ENCODE measurements at regions not wholly inside any gene's neighbourhood (a gene's known extent, or its start where the extent isn't known, plus 50 kb on each side); places are given as distances from the start of the nearest gene placed in this dataset.

- no peak overlapping the region for H4K8ac ChIP-seq (ENCODE audit: low read depth in 2 of 2, low read length in 2 of 2)
- H3K9me1 ChIP-seq (ENCODE audit: insufficient read depth, low read length): no peaks in the 10 kb centered on the region
- no peak overlapping the region for H3K27ac ChIP-seq (ENCODE audit: insufficient read depth, low read length)
- DNase-seq (no peak), ATAC-seq (ENCODE audit: low read depth) (no peak)
- H2AK5ac ChIP-seq (ENCODE audit: low read depth, low read length): no peak overlapping the region
- no TSS peak for BruUV-seq (replicated peaks)
- in situ Hi-C loops (cut with MboI; ENCODE audit: low sequenced_read_pairs): no loop called here
- H3K4me3 ChIP-seq (ENCODE audit: insufficient read depth, low read depth, low read length): no peak overlapping the region
- no peak overlapping the region for H2AK9ac ChIP-seq (replicated peaks; ENCODE audit: low read depth, low read length, poor library complexity)
- H3K36me3 ChIP-seq (ENCODE audit: control insufficient read depth, insufficient read depth, low read length): no peaks in the 10 kb centered on the region
- H2BK120ac ChIP-seq (ENCODE audit: low read depth, low read length): no peak overlapping the region
- H4K20me1 ChIP-seq (ENCODE audit: insufficient read depth, low read length): no peaks in the 10 kb centered on the region
- H3K9ac ChIP-seq (ENCODE audit: low read depth, low read length): no peak overlapping the region
- no peaks in the 10 kb centered on the region for H3K4me1 ChIP-seq (ENCODE audit: control insufficient read depth, insufficient read depth, low read length)
- H3K27me3 ChIP-seq (ENCODE audit: control insufficient read depth, insufficient read depth, low read length): no peaks in the 10 kb centered on the region
- no peak overlapping the region for H3K4ac ChIP-seq (ENCODE audit: low read depth, low read length)
- no peak overlapping the region for H2BK15ac ChIP-seq (ENCODE audit: low read depth, low read length)
- no CpG with 5 or more reads among the region's 3 CpGs for WGBS, 2 experiments (ENCODE audit: extremely low coverage in 2 of 2, insufficient read length in 1 of 2)
- no peak overlapping the region for H4K5ac ChIP-seq (ENCODE audit: low read depth, low read length)
- H2AFZ ChIP-seq (replicated peaks; ENCODE audit: low read length, poor library complexity): no peak overlapping the region
- H3K23ac ChIP-seq (ENCODE audit: low read depth, low read length): no peak overlapping the region
- intact Hi-C loops (cut with micrococcal nuclease): no loop called here
- dilution Hi-C loops (cut with HindIII; ENCODE audit: low sequenced_read_pairs, unreplicated experiment): no loop called here
- H3K79me1 ChIP-seq (ENCODE audit: low read depth in 1 of 2, low read length in 2 of 2): no peaks in the 10 kb centered on the region
- no peak overlapping the region for H2BK20ac ChIP-seq (ENCODE audit: low read depth, low read length)
- no peak overlapping the region for H2BK5ac ChIP-seq (ENCODE audit: low read depth, low read length, poor library complexity, severe bottlenecking)
- no peak overlapping the region for H3K18ac ChIP-seq (ENCODE audit: low read depth, low read length)
- ChIA-PET POLR2A (ENCODE audit: unreplicated experiment) (no interaction called here), CTCF (no interaction called here)
- no peak overlapping the region for H3K14ac ChIP-seq (replicated peaks; ENCODE audit: low read depth, low read length)
- no peak for TF ChIP-seq MXI1 (IDR thresholded peaks at IDR 0.05; ENCODE audit: borderline replicate concordance, low read depth, low read length)
- TF ChIP-seq CEBPB (IDR thresholded peaks at IDR 0.05; ENCODE audit: low read depth, low read length): no peak
- TF ChIP-seq ELK1 (IDR thresholded peaks at IDR 0.05; ENCODE audit: borderline replicate concordance, low read depth, low read length): no peak
- TF ChIP-seq RFX5 (IDR thresholded peaks at IDR 0.05; ENCODE audit: low read depth, low read length): no peak
- TF ChIP-seq USF2 (IDR thresholded peaks at IDR 0.05; ENCODE audit: low read depth, low read length): no peak
- no peak for TF ChIP-seq RAD21 (IDR thresholded peaks at IDR 0.05; ENCODE audit: low read length)
- no peak for TF ChIP-seq MAFK (IDR thresholded peaks at IDR 0.05; ENCODE audit: low read depth, low read length)
- no peak for TF ChIP-seq RCOR1 (IDR thresholded peaks at IDR 0.05; ENCODE audit: insufficient replicate concordance, low read length)
- TF ChIP-seq, protein P1, sequence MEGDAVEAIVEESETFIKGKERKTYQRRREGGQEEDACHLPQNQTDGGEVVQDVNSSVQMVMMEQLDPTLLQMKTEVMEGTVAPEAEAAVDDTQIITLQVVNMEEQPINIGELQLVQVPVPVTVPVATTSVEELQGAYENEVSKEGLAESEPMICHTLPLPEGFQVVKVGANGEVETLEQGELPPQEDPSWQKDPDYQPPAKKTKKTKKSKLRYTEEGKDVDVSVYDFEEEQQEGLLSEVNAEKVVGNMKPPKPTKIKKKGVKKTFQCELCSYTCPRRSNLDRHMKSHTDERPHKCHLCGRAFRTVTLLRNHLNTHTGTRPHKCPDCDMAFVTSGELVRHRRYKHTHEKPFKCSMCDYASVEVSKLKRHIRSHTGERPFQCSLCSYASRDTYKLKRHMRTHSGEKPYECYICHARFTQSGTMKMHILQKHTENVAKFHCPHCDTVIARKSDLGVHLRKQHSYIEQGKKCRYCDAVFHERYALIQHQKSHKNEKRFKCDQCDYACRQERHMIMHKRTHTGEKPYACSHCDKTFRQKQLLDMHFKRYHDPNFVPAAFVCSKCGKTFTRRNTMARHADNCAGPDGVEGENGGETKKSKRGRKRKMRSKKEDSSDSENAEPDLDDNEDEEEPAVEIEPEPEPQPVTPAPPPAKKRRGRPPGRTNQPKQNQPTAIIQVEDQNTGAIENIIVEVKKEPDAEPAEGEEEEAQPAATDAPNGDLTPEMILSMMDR (conservative IDR thresholded peaks at IDR 0.05; ENCODE audit: low read depth, low read length): no peak
- TF ChIP-seq POLR2A (IDR thresholded peaks at IDR 0.05; ENCODE audit: low read depth, low read length): no peak
- no peak for TF ChIP-seq MAZ (IDR thresholded peaks at IDR 0.05; ENCODE audit: borderline replicate concordance, low read depth, low read length)
- TF ChIP-seq BHLHE40 (IDR thresholded peaks at IDR 0.05; ENCODE audit: low read depth, low read length): no peak
- no peak for TF ChIP-seq FOS (IDR thresholded peaks at IDR 0.05; ENCODE audit: low read depth, low read length)
- TF ChIP-seq SMC3 (IDR thresholded peaks at IDR 0.05; ENCODE audit: low read depth, low read length): no peak
- TF ChIP-seq CHD1 (IDR thresholded peaks at IDR 0.05; ENCODE audit: low read depth, low read length): no peak
- no peak for TF ChIP-seq NFE2L2 (IDR thresholded peaks at IDR 0.05; ENCODE audit: low read depth, low read length)
- no peak overlapping the region for H3K4me2 ChIP-seq (ENCODE audit: low read depth, low read length)
- no peak overlapping the region for H3K56ac ChIP-seq (ENCODE audit: extremely low read depth, insufficient read depth, low read length)
- H4K91ac ChIP-seq (ENCODE audit: insufficient read depth, low read depth, low read length): no peak overlapping the region
- no peaks in the 10 kb centered on the region for H3K9me3 ChIP-seq (ENCODE audit: control insufficient read depth, insufficient read depth, low read length)
Measured at GRCh38 chr5:106489004-106489403, 1181.7 kb downstream of the EFNA5 start.

All from IMR-90 (cell line).